ENCODE measurements at regions not wholly inside any gene's neighbourhood (a gene's known extent, or its start where the extent isn't known, plus 50 kb on each side); places are given as distances from the start of the nearest gene placed in this dataset.

DNA sequence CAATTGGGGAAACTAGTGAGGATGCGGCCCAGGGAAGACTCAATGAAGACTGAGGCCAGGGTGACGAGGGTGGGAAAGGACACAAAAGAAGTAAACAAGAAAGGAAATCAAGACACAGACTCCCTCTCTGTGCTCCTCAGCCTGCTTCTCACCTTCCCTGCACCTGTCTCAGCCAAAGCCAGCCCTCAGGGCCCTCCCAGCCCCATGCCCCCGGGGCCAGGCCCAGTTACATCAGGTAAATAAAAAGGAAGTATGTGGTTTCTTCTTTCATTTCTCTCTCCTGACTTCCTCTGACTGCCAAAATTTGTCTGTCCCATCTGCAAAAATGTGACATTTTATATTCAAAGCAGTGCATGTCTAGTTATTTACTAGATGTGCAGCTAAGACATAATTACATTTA, 328.0 kb downstream of the UACA start:
- TF ChIP-seq RAD51 (IDR thresholded peaks at IDR 0.05) (no peak), NFYB (IDR thresholded peaks at IDR 0.05; ENCODE audit: insufficient read depth, low read depth, low read length) (no peak), JUND (IDR thresholded peaks at IDR 0.05; ENCODE audit: low read depth, low read length) (no peak), MXI1 (IDR thresholded peaks at IDR 0.05; ENCODE audit: low read depth, low read length) (no peak), POLR2A (IDR thresholded peaks at IDR 0.05; ENCODE audit: low read depth, low read length) (no peak), ZNF622 (IDR thresholded peaks at IDR 0.05) (no peak), ETV6 (conservative IDR thresholded peaks at IDR 0.05 in 1 of 2, IDR thresholded peaks at IDR 0.05 in 1 of 2; ENCODE audit: borderline replicate concordance in 1 of 2, low read depth in 1 of 2) (peak in 1 of 2 experiments; percentile 59; a peak in 1 of 4 replicates)
- TF ChIP-seq, protein P1, sequence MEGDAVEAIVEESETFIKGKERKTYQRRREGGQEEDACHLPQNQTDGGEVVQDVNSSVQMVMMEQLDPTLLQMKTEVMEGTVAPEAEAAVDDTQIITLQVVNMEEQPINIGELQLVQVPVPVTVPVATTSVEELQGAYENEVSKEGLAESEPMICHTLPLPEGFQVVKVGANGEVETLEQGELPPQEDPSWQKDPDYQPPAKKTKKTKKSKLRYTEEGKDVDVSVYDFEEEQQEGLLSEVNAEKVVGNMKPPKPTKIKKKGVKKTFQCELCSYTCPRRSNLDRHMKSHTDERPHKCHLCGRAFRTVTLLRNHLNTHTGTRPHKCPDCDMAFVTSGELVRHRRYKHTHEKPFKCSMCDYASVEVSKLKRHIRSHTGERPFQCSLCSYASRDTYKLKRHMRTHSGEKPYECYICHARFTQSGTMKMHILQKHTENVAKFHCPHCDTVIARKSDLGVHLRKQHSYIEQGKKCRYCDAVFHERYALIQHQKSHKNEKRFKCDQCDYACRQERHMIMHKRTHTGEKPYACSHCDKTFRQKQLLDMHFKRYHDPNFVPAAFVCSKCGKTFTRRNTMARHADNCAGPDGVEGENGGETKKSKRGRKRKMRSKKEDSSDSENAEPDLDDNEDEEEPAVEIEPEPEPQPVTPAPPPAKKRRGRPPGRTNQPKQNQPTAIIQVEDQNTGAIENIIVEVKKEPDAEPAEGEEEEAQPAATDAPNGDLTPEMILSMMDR (IDR thresholded peaks at IDR 0.05 in 2 of 3, conservative IDR thresholded peaks at IDR 0.05 in 1 of 3; ENCODE audit: control insufficient read depth in 2 of 3, extremely low read depth in 1 of 3, insufficient read depth in 1 of 3, low read depth in 3 of 3, low read length in 3 of 3) = no peak
